ENCODE measurements at regions not wholly inside any gene's neighbourhood (a gene's known extent, or its start where the extent isn't known, plus 50 kb on each side); places are given as distances from the start of the nearest gene placed in this dataset.

- BruUV-seq (replicated peaks): no TSS peak
- Histone ChIP-seq H4K20me1 (ENCODE audit: insufficient read depth, low read length) (no peaks in the 10 kb centered on the region), H3K36me3 (ENCODE audit: insufficient read depth, low read length) (no peaks in the 10 kb centered on the region), H2AFZ (ENCODE audit: low read length) (no peak overlapping the region), H3K79me2 (ENCODE audit: insufficient read depth, low read depth, low read length) (no peaks in the 10 kb centered on the region), H3K4me1 (ENCODE audit: insufficient read depth, low read length, poor library complexity, severe bottlenecking) (no peaks in the 10 kb centered on the region), H3K27ac (ENCODE audit: low read depth, low read length, poor library complexity, severe bottlenecking) (no peak overlapping the region), H3K9me2 (ENCODE audit: insufficient read depth, low read length) (no peaks in the 10 kb centered on the region), H3K9me3 (ENCODE audit: low read length) (no peaks in the 10 kb centered on the region), H3K4me2 (ENCODE audit: low read length) (no peak overlapping the region), H3K4me3 (ENCODE audit: low read depth, low read length, poor library complexity, severe bottlenecking) (no peak overlapping the region)
- intact Hi-C loops (cut with micrococcal nuclease; ENCODE audit: unreplicated experiment): no loop called here
- CTCF ChIA-PET (ENCODE audit: unreplicated experiment): no interaction called here
- DNase-seq (ENCODE audit: low spot score): no peak
- POLR2A ChIA-PET: interaction anchor here (0.5 to 0.7 kb wide), 2 partner anchors 129 to 607 kb away, joined by 4 to 6 read pairs; no protein-coding TSS in a partner anchor
- TF ChIP-seq EZH2phosphoT487 (IDR thresholded peaks at IDR 0.05; ENCODE audit: borderline replicate concordance, low read depth, low read length) (no peak), CTCF (conservative IDR thresholded peaks at IDR 0.05; ENCODE audit: low read length) (no peak)
Observed at GRCh38 chr5:17089690-17090089, 127.7 kb upstream of the BASP1 start.

- Histone ChIP-seq H3K4me1 (ENCODE audit: insufficient read depth, low read length, poor library complexity, severe bottlenecking) (no peaks in the 10 kb centered on the region), H3K4me2 (ENCODE audit: low read length) (no peak overlapping the region), H2AFZ (ENCODE audit: low read length) (no peak overlapping the region), H3K27ac (ENCODE audit: low read depth, low read length, poor library complexity, severe bottlenecking) (no peak overlapping the region), H3K79me2 (ENCODE audit: insufficient read depth, low read depth, low read length) (no peaks in the 10 kb centered on the region), H3K9me3 (ENCODE audit: low read length) (no peaks in the 10 kb centered on the region), H3K36me3 (ENCODE audit: insufficient read depth, low read length) (no peaks in the 10 kb centered on the region), H4K20me1 (ENCODE audit: insufficient read depth, low read length) (no peaks in the 10 kb centered on the region), H3K9me2 (ENCODE audit: insufficient read depth, low read length) (no peaks in the 10 kb centered on the region), H3K4me3 (ENCODE audit: low read depth, low read length, poor library complexity, severe bottlenecking) (no peak overlapping the region)
- DNase-seq (ENCODE audit: low spot score): peak; percentile 6
- BruUV-seq (replicated peaks): no TSS peak
- CTCF ChIA-PET (ENCODE audit: unreplicated experiment): no interaction called here
- intact Hi-C loops (cut with micrococcal nuclease; ENCODE audit: unreplicated experiment): no loop called here
- no peak for TF ChIP-seq CTCF (conservative IDR thresholded peaks at IDR 0.05; ENCODE audit: low read length)
- TF ChIP-seq EZH2phosphoT487 (IDR thresholded peaks at IDR 0.05; ENCODE audit: borderline replicate concordance, low read depth, low read length): no peak
- POLR2A ChIA-PET: interaction anchor here (1.0 kb wide), 1 partner anchor 27 kb away, joined by 5 read pairs; no protein-coding TSS in a partner anchor
Observed at GRCh38 chr5:17090839-17091238, 126.6 kb upstream of the BASP1 start.

GRCh38 chr5:17094830-17095229 is 122.6 kb upstream of the BASP1 start:
- intact Hi-C loops (cut with micrococcal nuclease; ENCODE audit: unreplicated experiment): no loop called here
- H2AFZ ChIP-seq (ENCODE audit: low read length): no peak overlapping the region
- no peaks in the 10 kb centered on the region for H4K20me1 ChIP-seq (ENCODE audit: insufficient read depth, low read length)
- no peaks in the 10 kb centered on the region for H3K9me3 ChIP-seq (ENCODE audit: low read length)
- DNase-seq (ENCODE audit: low spot score): no peak
- no peak overlapping the region for H3K4me3 ChIP-seq (ENCODE audit: low read depth, low read length, poor library complexity, severe bottlenecking)
- no TSS peak for BruUV-seq (replicated peaks)
- ChIA-PET POLR2A (no interaction called here), CTCF (ENCODE audit: unreplicated experiment) (no interaction called here)
- no peaks in the 10 kb centered on the region for H3K36me3 ChIP-seq (ENCODE audit: insufficient read depth, low read length)
- no peaks in the 10 kb centered on the region for H3K9me2 ChIP-seq (ENCODE audit: insufficient read depth, low read length)
- no peaks in the 10 kb centered on the region for H3K4me1 ChIP-seq (ENCODE audit: insufficient read depth, low read length, poor library complexity, severe bottlenecking)
- H3K4me2 ChIP-seq (ENCODE audit: low read length): no peak overlapping the region
- TF ChIP-seq EZH2phosphoT487 (IDR thresholded peaks at IDR 0.05; ENCODE audit: borderline replicate concordance, low read depth, low read length) (no peak), CTCF (conservative IDR thresholded peaks at IDR 0.05; ENCODE audit: low read length) (no peak)
- no peak overlapping the region for H3K27ac ChIP-seq (ENCODE audit: low read depth, low read length, poor library complexity, severe bottlenecking)
- no peaks in the 10 kb centered on the region for H3K79me2 ChIP-seq (ENCODE audit: insufficient read depth, low read depth, low read length)

Data from OCI-LY7 (cell line).